HepG2 (cell line): ENCODE measurements at regions not wholly inside any gene's neighbourhood (a gene's known extent, or its start where the extent isn't known, plus 50 kb on each side); places are given as distances from the start of the nearest gene placed in this dataset.

Source experiments
- ATAC-seq: fragments of 200-7000 bp; cut with Tn5 transposase; 3 replicates; pipeline ENCODE4 v1.9.1; 2020; ENCODE audit warnings: mild to moderate bottlenecking, moderate library complexity
- BruUV-seq: library from RNA; stranded (reverse); fragments of 400-500 nt; replicated peaks from 2 replicates; lab custom pipeline; 2021; lab: Mats Ljungman, UMichigan
- CTCF ChIA-PET: fragments of 300-600 bp; formaldehyde crosslinking; extraction: SDS; loops from one replicate; lab custom pipeline; 2021; ENCODE audit warnings: low total read pairs, inconsistent platforms, low intra/inter-chr PET ratio; lab: Yijun Ruan, JAX
- POLR2A ChIA-PET: fragments of 350-600 bp; sonication (Branson Sonifier 250); formaldehyde crosslinking; loops from one replicate; lab custom pipeline; 2020; ENCODE audit warnings: antibody characterized with exemption, inconsistent platforms; lab: Yijun Ruan, JAX
- DNase-seq: peaks from one replicate; pipeline ENCODE4 v3.0.0-alpha.2; 2015; ENCODE audit warnings: low spot score
- FAIRE-seq: peaks from 3 replicates; lab custom pipeline; 2011; peaks lifted over from hg19 to GRCh38; lab: Jason Lieb, UNC
- H2AFZ ChIP-seq: one replicate; pipeline ENCODE4 v1.6.1; 2011; ENCODE audit warnings: low read length, inconsistent platforms
- H3K27ac ChIP-seq: fragments of 300-600 bp; 3 replicates; pipeline ENCODE4 v1.8.0; 2011; ENCODE audit warnings: mixed run types, mild to moderate bottlenecking, mixed read lengths, low read length, inconsistent platforms; ENCODE audit not compliant: insufficient read depth; ENCODE audit errors: extremely low read length
- H3K27me3 ChIP-seq, 2 experiments: fragments of 200-600 bp in 1 of 2; 2 replicates in 1 of 2; 3 replicates in 1 of 2; pipeline versions ENCODE4 v1.6.0 to v1.8.0; 2011; ENCODE audit warnings: low read length in 2 of 2, mild to moderate bottlenecking in 2 of 2, moderate library complexity in 2 of 2, inconsistent platforms in 1 of 2; ENCODE audit not compliant: insufficient read depth in 2 of 2, control insufficient read depth in 1 of 2
- H3K36me3 ChIP-seq, 2 experiments: fragments of 200-600 bp in 1 of 2; replicated peaks in 1 of 2; 2 replicates in 1 of 2; 3 replicates in 1 of 2; pipeline versions ENCODE4 v1.5.1 to v1.8.0; 2011; ENCODE audit warnings: low read length in 2 of 2, inconsistent platforms in 1 of 2; ENCODE audit not compliant: insufficient read depth in 2 of 2, control insufficient read depth in 1 of 2
- H3K4me1 ChIP-seq: 2 replicates; pipeline ENCODE4 v1.5.1; 2012; ENCODE audit warnings: low read length, inconsistent platforms; ENCODE audit not compliant: insufficient read depth
- H3K4me2 ChIP-seq: 2 replicates; pipeline ENCODE4 v1.6.0; 2011; ENCODE audit warnings: low read depth, low read length, inconsistent platforms
- H3K4me3 ChIP-seq, 3 experiments: fragments of 200-600 bp in 1 of 3; sonication (generic), shearing (Covaris generic) in 1 of 3; replicated peaks in 1 of 3; 2 replicates each; pipeline ENCODE4 v1.5.1; 2011 to 2016; ENCODE audit warnings: low read length in 3 of 3, inconsistent platforms in 2 of 3, low read depth in 2 of 3, mild to moderate bottlenecking in 2 of 3, control low read depth in 1 of 3, mixed read lengths in 1 of 3; ENCODE audit not compliant: insufficient read depth in 1 of 3
- H3K79me2 ChIP-seq: one replicate; pipeline ENCODE4 v1.6.1; 2011; ENCODE audit warnings: low read length, inconsistent platforms; ENCODE audit not compliant: insufficient read depth
- H3K9ac ChIP-seq: 2 replicates; pipeline ENCODE4 v1.6.0; 2011; ENCODE audit warnings: mild to moderate bottlenecking, low read depth, low read length, inconsistent platforms; ENCODE audit not compliant: insufficient read depth
- H3K9me3 ChIP-seq: 2 replicates; pipeline ENCODE4 v1.5.1; 2012; ENCODE audit warnings: mild to moderate bottlenecking, low read length
- H4K20me1 ChIP-seq: 2 replicates; pipeline ENCODE4 v1.6.0; 2011; ENCODE audit warnings: inconsistent platforms, mild to moderate bottlenecking, low read length, moderate library complexity; ENCODE audit not compliant: insufficient read depth
- CSRNP2 ChIP-seq: sonication (generic); formaldehyde crosslinking; conservative IDR thresholded peaks from 2 replicates; pipeline ENCODE4 v1.8.0; 2022; ENCODE audit warnings: low read depth, missing genetic modification reagents
- IRX3 ChIP-seq: sonication (generic); formaldehyde crosslinking; IDR thresholded peaks from 2 replicates; pipeline ENCODE4 v1.8.1; 2023; ENCODE audit warnings: mild to moderate bottlenecking, low read depth, missing genetic modification reagents, borderline replicate concordance
- PHB2 ChIP-seq: fragments of 450-650 bp; IDR thresholded peaks from 2 replicates; pipeline ENCODE4 v1.6.1; 2018; ENCODE audit not compliant: partially characterized antibody
- SRSF1 ChIP-seq: fragments of 200-400 bp; formaldehyde crosslinking; optimal IDR thresholded peaks from 2 replicates; pipeline ENCODE3; 2017; ENCODE audit warnings: mild to moderate bottlenecking, low read depth, low read length, moderate library complexity
- ZNF124 ChIP-seq: sonication (generic); formaldehyde crosslinking; IDR thresholded peaks from 2 replicates; pipeline ENCODE4 v1.4.0; 2020; ENCODE audit warnings: missing genetic modification reagents
- ZNF414 ChIP-seq: sonication (generic); formaldehyde crosslinking; IDR thresholded peaks from 2 replicates; pipeline ENCODE4 v1.5.0; 2020; ENCODE audit warnings: missing genetic modification reagents
- ZNF562 ChIP-seq: sonication (generic); formaldehyde crosslinking; IDR thresholded peaks from 2 replicates; pipeline ENCODE4 v1.8.0; 2022; ENCODE audit warnings: missing genetic modification reagents, borderline replicate concordance
- WGBS: methylation state at CpG from one replicate; pipeline ENCODE4 v1.1.6; 2017; ENCODE audit warnings: low lambda C conversion rate; 5-methylcytosine and 5-hydroxymethylcytosine counted together
- in situ Hi-C: cut with HindIII; loops from 2 replicates; pipeline ENCODE4 v1.10.0; 2017; ENCODE audit warnings: low pct_unique_long_range_greater_than_20kb; ENCODE audit not compliant: extremely low pct_ligation_motif_present
- intact Hi-C: fragments of 100-400 bp; cut with micrococcal nuclease; formaldehyde crosslinking; loops from one replicate; pipeline ENCODE4 v1.10.0; 2022; ENCODE audit not compliant: unreplicated experiment

DNA sequence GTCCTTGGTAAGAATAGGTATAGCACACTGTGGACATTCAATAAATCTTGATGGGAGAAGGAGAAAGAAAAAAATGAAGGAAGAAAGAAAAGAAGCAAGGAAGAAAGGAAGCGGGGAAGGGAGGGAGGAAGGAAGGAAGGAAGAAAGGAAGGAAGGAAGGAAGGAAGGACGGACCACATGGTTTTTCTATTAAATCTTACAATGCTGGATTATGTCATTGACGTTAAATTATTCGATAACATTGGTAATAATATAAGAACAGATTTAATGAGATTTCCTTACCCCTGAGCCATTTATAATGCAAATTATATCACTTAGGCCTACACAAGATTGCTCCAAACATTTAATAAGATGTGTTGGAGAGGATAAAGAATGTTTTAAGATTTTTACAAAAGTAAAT lies 124.9 kb upstream of the SYT1 start:
- no peak for FAIRE-seq
- in situ Hi-C loops = no loop called here

GRCh38 chr12:78746001-78746400 lies 118.6 kb upstream of the SYT1 start:
- no peak for DNase-seq
- ChIA-PET POLR2A (no interaction called here), CTCF (no interaction called here)
- ATAC-seq = no peak
- Histone ChIP-seq H3K9ac (no peak overlapping the region), H4K20me1 (no peaks in the 10 kb centered on the region), H3K4me1 (no peaks in the 10 kb centered on the region), H3K27ac (no peak overlapping the region), H3K27me3 (no peaks in the 10 kb centered on the region), H3K79me2 (no peaks in the 10 kb centered on the region), H2AFZ (no peak overlapping the region), H3K4me3 (no peak overlapping the region), H3K4me2 (no peak overlapping the region), H3K9me3 (no peaks in the 10 kb centered on the region), H3K36me3 (no peaks in the 10 kb centered on the region)
- TF ChIP-seq ZNF562 = no peak
- TF ChIP-seq CSRNP2 = no peak
- TF ChIP-seq IRX3 (CRISPR knock-in tag) = no peak
- TF ChIP-seq ZNF124 = no peak
- in situ Hi-C loops (no loop called here), intact Hi-C loops (no loop called here)
- WGBS = 68% methylated on average over 2 of the region's 2 CpGs
- FAIRE-seq = no peak
- BruUV-seq = no TSS peak

More for the DNA sequence above, 124.9 kb upstream of the SYT1 start:
- H3K9me3 ChIP-seq = no peaks in the 10 kb centered on the region
- H3K27me3 ChIP-seq = no peaks in the 10 kb centered on the region
- ATAC-seq (no peak), DNase-seq (no peak)
- H2AFZ ChIP-seq = no peak overlapping the region
- no peak overlapping the region for H3K4me2 ChIP-seq
- no peak overlapping the region for H3K9ac ChIP-seq
- no peak overlapping the region for H3K27ac ChIP-seq
- H3K36me3 ChIP-seq = no peaks in the 10 kb centered on the region
- no peaks in the 10 kb centered on the region for H4K20me1 ChIP-seq
- ChIA-PET POLR2A (no interaction called here), CTCF (no interaction called here)
- WGBS = 2% methylated on average over 4 of the region's 4 CpGs
- intact Hi-C loops = no loop called here
- no peak for TF ChIP-seq ZNF414 (CRISPR knock-in tag)
- no peak for TF ChIP-seq PHB2
- no peak for TF ChIP-seq SRSF1
- H3K79me2 ChIP-seq = no peaks in the 10 kb centered on the region
- no peak overlapping the region for H3K4me3 ChIP-seq
- BruUV-seq = no TSS peak
- H3K4me1 ChIP-seq = no peaks in the 10 kb centered on the region
